Right atrium auricular region (tissue), 2 donors: ENCODE measurements at regions not wholly inside any gene's neighbourhood (a gene's known extent, or its start where the extent isn't known, plus 50 kb on each side); places are given as distances from the start of the nearest gene placed in this dataset.
A peak's percentile ranks its signal among the peaks of the same experiment; 100 is the strongest.

Experiments used
- DNase-seq: peaks from one replicate; pipeline ENCODE4 v3.0.0-alpha.2; 2019; ENCODE audit warnings: low spot score
- H3K27ac ChIP-seq, 2 donors: fragments of 200-600 bp; sonication (generic); 1 replicate in 1 of 2; 2 replicates in 1 of 2; pipeline ENCODE4 v1.5.1; 2016 to 2019
- H3K27me3 ChIP-seq, 2 donors: fragments of 200-600 bp; sonication (generic); one replicate each; pipeline versions ENCODE4 v1.5.1 to v1.6.0; 2017 to 2019
- H3K36me3 ChIP-seq: fragments of 200-600 bp; sonication (generic); one replicate; pipeline ENCODE4 v1.5.1; 2016
- H3K4me1 ChIP-seq, 2 donors: fragments of 200-600 bp; sonication (generic); one replicate each; pipeline versions ENCODE4 v1.5.1 to v1.6.0; 2017 to 2019
- H3K4me3 ChIP-seq, 2 donors: fragments of 200-600 bp; sonication (generic); 1 replicate in 1 of 2; 2 replicates in 1 of 2; pipeline ENCODE4 v1.5.1; 2017 to 2019; ENCODE audit warnings: mild to moderate bottlenecking in 1 of 2, moderate library complexity in 1 of 2
- H3K9me3 ChIP-seq, 2 donors: fragments of 200-600 bp; sonication (generic); one replicate each; pipeline ENCODE4 v1.5.1; 2019
- CTCF ChIP-seq, 2 donors: fragments of 200-600 bp; sonication (generic); IDR thresholded peaks; one replicate each; pipeline ENCODE4 v1.5.1; 2019; ENCODE audit warnings: antibody characterized with exemption in 2 of 2

- Histone ChIP-seq H3K27ac (no peak overlapping the region), H3K36me3 (no peaks in the 10 kb centered on the region), H3K27me3 (no peaks in the 10 kb centered on the region), H3K4me1 (no peaks in the 10 kb centered on the region), H3K4me3 (no peak overlapping the region), H3K9me3 (peaks cover 0 to 4% of the 10 kb centered on the region in 2 donors)
- no peak for DNase-seq
- TF ChIP-seq CTCF (IDR thresholded peaks at IDR 0.05) = no peak
These were observed 342.6 kb upstream of the HS6ST1 start for GRCh38 chr2:128661311-128661710.

- Histone ChIP-seq H3K27me3 (no peaks in the 10 kb centered on the region), H3K36me3 (no peaks in the 10 kb centered on the region), H3K9me3 (no peaks in the 10 kb centered on the region), H3K4me1 (no peaks in the 10 kb centered on the region), H3K4me3 (no peak overlapping the region), H3K27ac (no peak overlapping the region)
- no peak for TF ChIP-seq CTCF (IDR thresholded peaks at IDR 0.05)
- peak; percentile 28 for DNase-seq
These were observed 343.4 kb upstream of the HS6ST1 start for GRCh38 chr2:128662051-128662471.

GRCh38 chr2:128663371-128664050 is 344.8 kb upstream of the HS6ST1 start:
- Histone ChIP-seq H3K27me3 (no peaks in the 10 kb centered on the region), H3K27ac (no peak overlapping the region), H3K9me3 (no peaks in the 10 kb centered on the region), H3K36me3 (no peaks in the 10 kb centered on the region), H3K4me1 (no peaks in the 10 kb centered on the region), H3K4me3 (no peak overlapping the region)
- no peak for TF ChIP-seq CTCF (IDR thresholded peaks at IDR 0.05)
- no peak for DNase-seq

GRCh38 chr2:128664499-128664971 is 345.9 kb upstream of the HS6ST1 start:
- no peaks in the 10 kb centered on the region for H3K27me3 ChIP-seq
- no peaks in the 10 kb centered on the region for H3K36me3 ChIP-seq
- TF ChIP-seq CTCF (IDR thresholded peaks at IDR 0.05) = no peak
- no peak overlapping the region for H3K4me3 ChIP-seq
- DNase-seq = no peak
- no peak overlapping the region for H3K27ac ChIP-seq
- H3K9me3 ChIP-seq = no peaks in the 10 kb centered on the region
- no peaks in the 10 kb centered on the region for H3K4me1 ChIP-seq

- no peak for DNase-seq
These were observed 346.4 kb upstream of the HS6ST1 start for GRCh38 chr2:128665113-128665512.

More at GRCh38 chr2:128665113-128665512, 346.4 kb upstream of the HS6ST1 start:
- no peaks in the 10 kb centered on the region for H3K27me3 ChIP-seq
- no peaks in the 10 kb centered on the region for H3K4me1 ChIP-seq
- no peak for TF ChIP-seq CTCF (IDR thresholded peaks at IDR 0.05)
- H3K36me3 ChIP-seq = no peaks in the 10 kb centered on the region
- H3K4me3 ChIP-seq = no peak overlapping the region
- H3K27ac ChIP-seq = no peak overlapping the region
- H3K9me3 ChIP-seq = no peaks in the 10 kb centered on the region
